ENCODE measurements at regions not wholly inside any gene's neighbourhood (a gene's known extent, or its start where the extent isn't known, plus 50 kb on each side); places are given as distances from the start of the nearest gene placed in this dataset.

- CTCF ChIA-PET: no interaction called here
- intact Hi-C loops (cut with micrococcal nuclease): loop anchor here (10.0 kb wide), 1 partner anchor 185 kb away; no protein-coding TSS in a partner anchor
- H3K18ac ChIP-seq (ENCODE audit: low read depth, low read length): no peak overlapping the region
- ATAC-seq (ENCODE audit: low read depth): no peak
- no peak overlapping the region for H3K9ac ChIP-seq (ENCODE audit: low read depth, low read length)
- no peaks in the 10 kb centered on the region for H3K79me1 ChIP-seq (ENCODE audit: low read depth in 1 of 2, low read length in 2 of 2)
- H3K4ac ChIP-seq (ENCODE audit: low read depth, low read length): no peak overlapping the region
- no peak overlapping the region for H2AK5ac ChIP-seq (ENCODE audit: low read depth, low read length)
- H2AK9ac ChIP-seq (replicated peaks; ENCODE audit: low read depth, low read length, poor library complexity): no peak overlapping the region
- no peak for DNase-seq
- no peaks in the 10 kb centered on the region for H3K9me1 ChIP-seq (ENCODE audit: insufficient read depth, low read length)
- H3K36me3 ChIP-seq (ENCODE audit: control insufficient read depth, insufficient read depth, low read length): no peaks in the 10 kb centered on the region
- dilution Hi-C loops (cut with HindIII; ENCODE audit: low sequenced_read_pairs, unreplicated experiment): no loop called here
- no peak for TF ChIP-seq SMC3 (IDR thresholded peaks at IDR 0.05; ENCODE audit: low read depth, low read length)
- TF ChIP-seq MXI1 (IDR thresholded peaks at IDR 0.05; ENCODE audit: borderline replicate concordance, low read depth, low read length): no peak
- TF ChIP-seq FOS (IDR thresholded peaks at IDR 0.05; ENCODE audit: low read depth, low read length): no peak
- no peak for TF ChIP-seq POLR2A (IDR thresholded peaks at IDR 0.05; ENCODE audit: low read depth, low read length)
- no peak for TF ChIP-seq CHD1 (IDR thresholded peaks at IDR 0.05; ENCODE audit: low read depth, low read length)
- no peak for TF ChIP-seq MAZ (IDR thresholded peaks at IDR 0.05; ENCODE audit: borderline replicate concordance, low read depth, low read length)
- no peak for TF ChIP-seq RFX5 (IDR thresholded peaks at IDR 0.05; ENCODE audit: low read depth, low read length)
- no peak for TF ChIP-seq CEBPB (IDR thresholded peaks at IDR 0.05; ENCODE audit: low read depth, low read length)
- no peak for TF ChIP-seq USF2 (IDR thresholded peaks at IDR 0.05; ENCODE audit: low read depth, low read length)
- no peak for TF ChIP-seq MAFK (IDR thresholded peaks at IDR 0.05; ENCODE audit: low read depth, low read length)
- TF ChIP-seq RAD21 (IDR thresholded peaks at IDR 0.05; ENCODE audit: low read length): no peak
- no peak for TF ChIP-seq ELK1 (IDR thresholded peaks at IDR 0.05; ENCODE audit: borderline replicate concordance, low read depth, low read length)
- no peak for TF ChIP-seq RCOR1 (IDR thresholded peaks at IDR 0.05; ENCODE audit: insufficient replicate concordance, low read length)
- TF ChIP-seq CTCF (conservative IDR thresholded peaks at IDR 0.05; ENCODE audit: low read depth, low read length): no peak
- no peak for TF ChIP-seq NFE2L2 (IDR thresholded peaks at IDR 0.05; ENCODE audit: low read depth, low read length)
- H4K91ac ChIP-seq (ENCODE audit: insufficient read depth, low read depth, low read length): no peak overlapping the region
- H3K9me3 ChIP-seq (ENCODE audit: control insufficient read depth, insufficient read depth, low read length): no peaks in the 10 kb centered on the region
- H3K4me2 ChIP-seq (ENCODE audit: low read depth, low read length): no peak overlapping the region
- POLR2A ChIA-PET (ENCODE audit: unreplicated experiment): no interaction called here
- H3K23ac ChIP-seq (ENCODE audit: low read depth, low read length): no peak overlapping the region
- no peak overlapping the region for H3K56ac ChIP-seq (ENCODE audit: extremely low read depth, insufficient read depth, low read length)
- H2BK20ac ChIP-seq (ENCODE audit: low read depth, low read length): no peak overlapping the region
- no peaks in the 10 kb centered on the region for H4K20me1 ChIP-seq (ENCODE audit: insufficient read depth, low read length)
- no peak overlapping the region for H3K14ac ChIP-seq (replicated peaks; ENCODE audit: low read depth, low read length)
- no peak overlapping the region for H2BK5ac ChIP-seq (ENCODE audit: low read depth, low read length, poor library complexity, severe bottlenecking)
- H2BK120ac ChIP-seq (ENCODE audit: low read depth, low read length): no peak overlapping the region
- in situ Hi-C loops (cut with MboI; ENCODE audit: low sequenced_read_pairs): no loop called here
- WGBS, 2 experiments (ENCODE audit: extremely low coverage in 2 of 2, insufficient read length in 1 of 2): no CpG with 5 or more reads among the region's 10 CpGs
- no TSS peak for BruUV-seq (replicated peaks)
- H4K8ac ChIP-seq (ENCODE audit: low read depth in 2 of 2, low read length in 2 of 2): no peak overlapping the region
- H2BK15ac ChIP-seq (ENCODE audit: low read depth, low read length): no peak overlapping the region
- peaks cover 22% of the 10 kb centered on the region for H3K27me3 ChIP-seq (ENCODE audit: control insufficient read depth, insufficient read depth, low read length)
- H3K4me1 ChIP-seq (ENCODE audit: control insufficient read depth, insufficient read depth, low read length): no peaks in the 10 kb centered on the region
- H4K5ac ChIP-seq (ENCODE audit: low read depth, low read length): no peak overlapping the region
- no peak overlapping the region for H3K27ac ChIP-seq (ENCODE audit: insufficient read depth, low read length)
- H3K4me3 ChIP-seq (ENCODE audit: insufficient read depth, low read depth, low read length): no peak overlapping the region
- no peak overlapping the region for H2AFZ ChIP-seq (replicated peaks; ENCODE audit: low read length, poor library complexity)
Observed at GRCh38 chr20:57840066-57840465, 130.3 kb upstream of the PMEPA1 start.

Measured in IMR-90 (cell line).